Calu3 (cell line): ENCODE measurements at regions not wholly inside any gene's neighbourhood (a gene's known extent, or its start where the extent isn't known, plus 50 kb on each side); places are given as distances from the start of the nearest gene placed in this dataset.
A peak's percentile ranks its signal among the peaks of the same experiment; 100 is the strongest.

ENCODE experiments used
- BruUV-seq: library from RNA; stranded (reverse); fragments of 400-500 nt; replicated peaks from 2 replicates; lab custom pipeline; 2021; lab: Mats Ljungman, UMichigan
- CTCF ChIA-PET: fragments of 300-600 bp; sonication (Branson Sonifier 250); formaldehyde crosslinking; loops from one replicate; lab custom pipeline; 2022; ENCODE audit warnings: antibody characterized with exemption; lab: Charles Lee
- DNase-seq: peaks from one replicate; pipeline ENCODE4 v3.0.0; 2022
- H3K27ac Mint-ChIP-seq: one replicate; pipeline ENCODE4 v1.8.0; 2022; ENCODE audit warnings: mixed read lengths; ENCODE audit not compliant: unreplicated experiment
- H3K27me3 Mint-ChIP-seq: one replicate; pipeline ENCODE4 v1.8.0; 2022; ENCODE audit warnings: mixed read lengths; ENCODE audit not compliant: unreplicated experiment
- H3K36me3 Mint-ChIP-seq: one replicate; pipeline ENCODE4 v1.8.0; 2022; ENCODE audit warnings: mild to moderate bottlenecking, moderate library complexity, mixed read lengths; ENCODE audit not compliant: insufficient read depth, unreplicated experiment
- H3K4me1 Mint-ChIP-seq: one replicate; pipeline ENCODE4 v1.8.0; 2022; ENCODE audit warnings: mild to moderate bottlenecking, low read depth, mixed read lengths; ENCODE audit not compliant: unreplicated experiment
- H3K4me3 Mint-ChIP-seq: one replicate; pipeline ENCODE4 v1.8.0; 2022; ENCODE audit warnings: mild to moderate bottlenecking, low read depth, moderate library complexity, mixed read lengths; ENCODE audit not compliant: unreplicated experiment
- H3K9me3 Mint-ChIP-seq: one replicate; pipeline ENCODE4 v1.8.0; 2022; ENCODE audit warnings: low read depth, mixed read lengths; ENCODE audit not compliant: unreplicated experiment
- CTCF ChIP-seq: fragments of 200-600 bp; IDR thresholded peaks from one replicate; pipeline ENCODE4 v1.8.0; 2022; ENCODE audit warnings: antibody characterized with exemption; ENCODE audit not compliant: unreplicated experiment
- intact Hi-C: fragments of 100-400 bp; cut with micrococcal nuclease; formaldehyde crosslinking; loops from one replicate; pipeline ENCODE4 v1.10.0; 2022; ENCODE audit not compliant: unreplicated experiment

- H3K4me1 Mint-ChIP-seq: no peaks in the 10 kb centered on the region
- no peak for DNase-seq
Measured at GRCh38 chr4:85368240-85368639, 106.7 kb upstream of the ARHGAP24 start.

GRCh38 chr4:85368932-85369331 is 106.0 kb upstream of the ARHGAP24 start:
- intact Hi-C loops: no loop called here
- Mint-ChIP-seq H3K27ac (no peak overlapping the region), H3K4me3 (no peak overlapping the region), H3K9me3 (no peaks in the 10 kb centered on the region), H3K36me3 (no peaks in the 10 kb centered on the region), H3K4me1 (no peaks in the 10 kb centered on the region), H3K27me3 (peaks cover 12% of the 10 kb centered on the region)
- TF ChIP-seq CTCF: no peak
- CTCF ChIA-PET: interaction anchor here (1.3 kb wide), 1 partner anchor 224 kb away, joined by 5 read pairs; no protein-coding TSS in a partner anchor
- no TSS peak for BruUV-seq
- DNase-seq: no peak

More at GRCh38 chr4:85368240-85368639, 106.7 kb upstream of the ARHGAP24 start:
- Mint-ChIP-seq H3K36me3 (no peaks in the 10 kb centered on the region), H3K9me3 (no peaks in the 10 kb centered on the region), H3K27me3 (peaks cover 12% of the 10 kb centered on the region), H3K4me3 (no peak overlapping the region), H3K27ac (no peak overlapping the region)
- intact Hi-C loops: no loop called here
- no peak for TF ChIP-seq CTCF
- BruUV-seq: no TSS peak
- CTCF ChIA-PET: interaction anchor here (1.3 kb wide), 1 partner anchor 223 kb away, joined by 5 read pairs; no protein-coding TSS in a partner anchor

- H3K36me3 Mint-ChIP-seq: no peaks in the 10 kb centered on the region
- no peak for DNase-seq
- CTCF ChIA-PET: no interaction called here
- peaks cover 11% of the 10 kb centered on the region for H3K27me3 Mint-ChIP-seq
- no peak overlapping the region for H3K4me3 Mint-ChIP-seq
- H3K27ac Mint-ChIP-seq: no peak overlapping the region
- H3K9me3 Mint-ChIP-seq: no peaks in the 10 kb centered on the region
- TF ChIP-seq CTCF: no peak
- H3K4me1 Mint-ChIP-seq: no peaks in the 10 kb centered on the region
- no TSS peak for BruUV-seq
- intact Hi-C loops: loop anchor here (1.0 to 2.0 kb wide), 2 partner anchors 223 to 285 kb away; no protein-coding TSS in a partner anchor
Measured at GRCh38 chr4:85369703-85370380, 105.1 kb upstream of the ARHGAP24 start.

- no TSS peak for BruUV-seq
- CTCF ChIA-PET: no interaction called here
- intact Hi-C loops: loop anchor here (1.0 to 2.0 kb wide), 2 partner anchors 223 to 286 kb away; no protein-coding TSS in a partner anchor
Measured at GRCh38 chr4:85370400-85371032, 104.4 kb upstream of the ARHGAP24 start.

More at GRCh38 chr4:85370400-85371032, 104.4 kb upstream of the ARHGAP24 start:
- no peak overlapping the region for H3K4me3 Mint-ChIP-seq
- TF ChIP-seq CTCF: peak; percentile 64
- no peaks in the 10 kb centered on the region for H3K36me3 Mint-ChIP-seq
- H3K4me1 Mint-ChIP-seq: no peaks in the 10 kb centered on the region
- DNase-seq: peak; percentile 44
- H3K27ac Mint-ChIP-seq: no peak overlapping the region
- H3K9me3 Mint-ChIP-seq: no peaks in the 10 kb centered on the region
- H3K27me3 Mint-ChIP-seq: peaks cover 5% of the 10 kb centered on the region
